Tongue (tissue), 1 donor: ENCODE measurements at regions not wholly inside any gene's neighbourhood (a gene's known extent, or its start where the extent isn't known, plus 50 kb on each side); places are given as distances from the start of the nearest gene placed in this dataset.
"Not testable (repeated sequence)": the region's sequence is repeated elsewhere in the genome, so short reads cannot be mapped to it uniquely, and the experiment has no call there.

Experiments
- DNase-seq: peaks from one replicate; pipeline ENCODE4 v3.0.0-alpha.2; 2015

DNA sequence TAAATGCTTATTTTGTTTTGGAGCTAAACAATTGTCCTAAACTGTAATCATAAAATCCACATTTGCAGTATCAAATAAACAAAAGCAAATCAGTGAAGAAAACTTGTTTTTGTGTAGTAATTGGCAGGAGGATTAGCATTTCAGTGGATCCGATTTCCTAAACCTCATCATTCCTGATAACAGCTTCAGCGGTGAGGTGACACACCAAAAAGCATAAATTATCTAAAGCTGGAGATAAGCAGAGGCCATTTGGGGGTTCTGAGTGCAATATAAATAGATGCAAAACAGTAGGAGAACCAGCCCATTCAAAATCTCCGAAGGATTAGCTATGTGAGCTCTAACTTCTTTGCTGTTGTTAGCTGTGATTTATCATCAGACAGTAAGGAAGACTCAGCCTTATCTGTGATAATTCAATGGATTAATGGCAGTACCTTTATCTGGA lies 235.8 kb downstream of the EPHA7 start:
- no peak for DNase-seq

DNA sequence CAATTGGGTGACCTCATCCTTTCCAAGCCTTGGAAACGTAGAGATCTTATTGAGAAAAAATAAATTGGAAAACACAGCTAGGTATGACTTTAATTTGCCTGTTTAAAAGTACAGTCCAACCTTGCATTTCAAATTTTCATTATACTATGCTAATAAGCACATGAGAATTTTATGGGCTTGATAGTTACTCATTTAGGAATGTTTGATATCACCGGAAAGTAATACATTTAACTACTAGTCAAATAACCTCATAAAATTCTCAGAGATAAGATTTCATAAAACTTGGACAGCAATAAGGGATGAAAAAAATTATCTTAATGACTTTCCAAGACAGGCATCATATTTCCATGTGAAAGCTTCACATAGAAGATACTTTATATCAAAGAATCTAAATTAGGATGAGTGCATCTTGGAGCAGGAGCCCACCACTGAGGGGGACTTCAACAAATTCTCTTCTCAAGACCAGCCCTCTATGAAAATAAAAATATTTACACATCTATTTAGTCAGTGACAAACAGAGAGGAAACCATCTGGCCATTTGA lies 236.3 kb downstream of the EPHA7 start:
- DNase-seq, result no peak

DNA sequence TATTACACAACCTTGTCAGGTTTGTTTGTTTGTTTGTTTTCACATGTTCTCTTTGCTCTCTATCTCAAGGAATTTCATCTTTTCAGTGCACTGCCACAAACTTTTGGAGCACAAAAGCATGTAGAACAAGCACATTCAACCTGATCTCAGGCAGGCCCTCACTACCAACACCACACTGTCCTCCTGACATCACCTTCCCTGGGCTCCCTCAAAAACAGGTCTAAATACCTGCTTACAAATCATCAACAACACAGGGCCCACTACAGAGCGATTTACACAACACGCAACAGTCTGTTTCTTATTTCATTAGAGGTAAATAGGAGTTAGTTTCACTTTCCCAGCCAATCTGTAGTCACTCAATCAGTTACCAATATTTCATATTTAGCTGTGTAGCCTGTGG lies 241.4 kb downstream of the EPHA7 start:
- no peak for DNase-seq

DNA sequence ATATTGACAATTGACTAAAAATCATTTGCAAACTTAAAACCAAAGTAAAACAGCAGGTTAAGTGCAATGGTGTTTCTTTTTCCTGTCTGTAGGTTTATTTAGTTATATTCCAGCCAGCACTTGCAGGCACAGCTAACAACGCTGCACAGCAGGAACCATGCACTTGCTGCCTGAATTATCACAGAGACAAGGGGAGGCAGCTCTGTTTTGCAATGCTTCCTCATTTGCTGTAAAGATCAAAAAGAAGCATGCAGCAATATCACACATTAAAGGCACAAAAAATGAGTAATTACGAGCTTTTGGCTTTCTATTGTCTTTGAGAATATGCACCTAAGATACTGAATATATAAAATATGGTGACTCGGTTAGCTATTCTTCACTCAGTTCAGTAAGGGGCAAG lies 241.9 kb downstream of the EPHA7 start:
- no peak for DNase-seq

DNA sequence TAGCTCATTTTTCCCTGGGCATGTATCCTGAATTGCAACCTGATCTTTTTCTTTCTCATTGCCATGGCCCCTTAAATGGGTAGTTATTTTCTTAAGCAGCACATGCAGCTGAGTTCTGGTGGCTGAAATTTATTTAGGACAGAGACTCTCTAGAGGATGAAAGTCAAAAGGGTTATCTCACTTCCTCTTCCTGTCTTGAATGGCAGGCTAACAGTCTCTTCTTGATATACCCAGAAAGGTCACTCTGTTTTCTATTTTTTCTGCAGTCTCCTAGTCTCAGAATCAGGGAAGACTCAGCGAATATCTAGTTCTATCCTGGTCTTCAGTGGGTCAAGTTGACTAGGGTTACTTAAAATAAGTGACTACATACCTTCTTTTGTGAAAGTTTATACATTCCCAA lies 243.3 kb downstream of the EPHA7 start:
- no peak for DNase-seq

DNA sequence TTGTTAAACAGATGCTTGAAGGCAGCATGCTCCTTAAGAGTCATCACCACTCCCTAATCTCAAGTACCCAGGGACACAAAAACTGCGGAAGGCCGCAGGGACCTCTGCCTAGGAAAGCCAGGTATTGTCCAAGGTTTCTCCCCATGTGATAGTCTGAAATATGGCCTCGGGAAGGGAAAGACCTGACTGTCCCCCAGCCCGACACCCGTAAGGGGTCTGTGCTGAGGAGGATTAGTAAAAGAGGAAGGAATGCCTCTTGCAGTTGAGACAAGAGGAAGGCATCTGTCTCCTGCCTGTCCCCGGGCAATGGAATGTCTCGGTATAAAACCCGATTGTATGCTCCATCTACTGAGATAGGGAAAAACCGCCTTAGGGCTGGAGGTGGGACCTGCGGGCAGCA lies 245.8 kb downstream of the EPHA7 start:
- not testable (repeated sequence) for DNase-seq

DNA sequence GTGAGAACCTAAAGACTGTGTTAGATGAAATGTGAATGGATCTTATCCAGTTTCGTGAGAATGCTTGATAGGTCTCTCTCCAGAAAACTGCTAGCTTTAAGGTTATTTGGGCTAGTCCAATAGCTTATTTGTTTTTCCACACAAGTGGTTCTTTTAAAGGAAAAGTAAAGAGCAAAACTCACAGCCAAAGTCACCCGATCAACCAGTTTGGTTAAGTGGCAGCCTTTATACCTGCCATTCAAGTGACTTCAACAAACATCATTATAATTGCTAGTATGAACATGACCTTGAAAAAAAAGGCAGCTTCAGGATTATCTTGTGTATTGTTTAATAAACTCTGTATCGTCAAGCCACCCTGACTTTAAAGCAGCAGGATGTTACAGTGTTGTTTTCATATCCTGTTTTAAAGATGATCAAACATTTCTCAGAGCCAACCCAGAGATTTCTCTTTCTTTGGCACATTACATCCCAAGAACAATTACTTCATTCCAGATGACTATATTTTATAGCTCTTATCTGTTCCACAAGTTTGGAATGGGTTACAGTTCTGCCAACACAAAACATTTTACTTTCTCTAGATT lies 253.4 kb downstream of the EPHA7 start:
- peak; percentile 68 for DNase-seq

DNA sequence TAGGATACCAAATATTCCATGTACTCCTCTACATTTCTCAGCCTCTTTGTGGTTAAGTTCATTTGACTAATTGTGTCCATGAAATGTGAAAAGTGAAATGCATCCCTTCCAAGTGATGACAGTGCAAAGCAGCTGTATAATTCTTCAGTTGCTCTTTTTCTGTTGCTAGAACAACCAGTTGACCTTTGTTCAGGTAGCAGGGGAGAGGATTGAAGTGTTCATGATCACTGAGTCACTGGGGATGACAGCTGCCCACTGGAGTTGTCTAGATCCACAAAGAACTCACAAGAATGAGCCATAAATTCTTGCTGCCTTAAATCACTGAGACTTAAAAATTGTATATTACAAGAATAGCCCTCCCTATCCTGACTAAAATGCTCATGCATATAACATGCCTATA lies 254.6 kb downstream of the EPHA7 start:
- DNase-seq, result no peak

DNA sequence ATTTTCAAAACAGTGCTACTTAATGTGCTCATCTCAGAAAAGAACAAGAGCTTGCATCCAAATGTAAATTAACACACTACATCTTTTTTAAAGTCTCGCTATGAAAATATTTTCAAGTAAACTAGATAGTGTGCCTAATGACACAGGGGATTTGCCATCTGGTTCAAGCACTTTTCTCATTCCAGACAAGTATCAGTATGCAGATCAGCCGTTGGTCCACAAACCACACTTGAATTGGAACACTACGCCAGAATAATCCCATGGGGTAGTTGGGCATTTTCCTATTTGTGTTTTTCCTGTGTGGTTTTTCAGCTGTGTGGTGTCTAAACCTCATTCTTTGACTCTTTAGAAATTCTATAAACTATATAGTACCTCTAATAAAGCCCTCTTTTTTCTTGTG lies 256.2 kb downstream of the EPHA7 start:
- no peak for DNase-seq

DNA sequence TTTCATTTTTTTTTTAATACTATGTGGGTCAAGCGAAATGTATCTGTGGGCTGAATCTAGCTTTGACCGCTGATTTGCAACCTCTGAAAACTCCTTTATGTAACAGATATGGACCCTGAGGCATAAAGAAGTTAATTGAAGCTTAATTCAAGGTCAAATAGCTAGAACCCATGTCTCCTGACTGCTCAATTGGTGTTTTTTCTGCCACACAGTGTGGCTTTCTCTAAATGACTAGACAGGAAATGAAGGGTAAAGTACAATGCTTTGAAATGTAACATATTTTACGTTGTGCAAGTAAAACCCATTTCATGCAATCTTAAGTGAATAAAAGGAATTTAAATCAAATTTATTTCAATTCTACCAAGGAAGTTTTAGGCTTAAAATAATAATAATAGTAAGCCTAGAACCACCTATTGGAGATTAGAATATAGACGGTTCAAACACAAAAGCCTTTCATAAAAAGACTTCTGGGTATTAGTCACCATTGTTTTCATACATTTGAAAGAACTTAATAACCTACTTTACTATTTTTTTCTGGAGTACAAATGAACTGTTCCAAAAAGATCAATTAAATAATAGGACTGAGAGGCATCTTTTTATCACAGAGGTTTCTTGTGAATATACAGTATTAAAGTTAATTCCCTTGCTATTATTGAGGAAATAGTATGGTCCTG lies 279.8 kb downstream of the EPHA7 start:
- no peak for DNase-seq

DNA sequence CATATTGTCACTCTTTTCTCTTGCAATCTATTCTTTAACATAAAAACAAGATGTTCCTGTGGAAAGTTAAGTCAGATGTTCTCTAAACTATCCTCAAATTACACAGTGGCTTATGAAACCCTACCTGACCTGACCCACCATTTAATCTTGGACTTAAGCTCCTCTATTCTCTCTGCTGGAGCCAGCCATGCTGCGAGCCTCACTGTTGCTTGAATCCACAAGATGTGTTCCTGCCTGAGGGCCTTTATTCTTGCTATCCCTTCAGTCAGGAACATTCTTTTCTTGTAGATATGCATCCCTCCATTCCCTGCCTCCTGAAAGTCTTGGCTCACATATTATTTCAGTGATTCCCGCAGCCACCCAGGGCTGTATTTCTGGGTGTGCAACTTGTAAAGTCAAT lies 283.2 kb downstream of the EPHA7 start:
- DNase-seq, result no peak

DNA sequence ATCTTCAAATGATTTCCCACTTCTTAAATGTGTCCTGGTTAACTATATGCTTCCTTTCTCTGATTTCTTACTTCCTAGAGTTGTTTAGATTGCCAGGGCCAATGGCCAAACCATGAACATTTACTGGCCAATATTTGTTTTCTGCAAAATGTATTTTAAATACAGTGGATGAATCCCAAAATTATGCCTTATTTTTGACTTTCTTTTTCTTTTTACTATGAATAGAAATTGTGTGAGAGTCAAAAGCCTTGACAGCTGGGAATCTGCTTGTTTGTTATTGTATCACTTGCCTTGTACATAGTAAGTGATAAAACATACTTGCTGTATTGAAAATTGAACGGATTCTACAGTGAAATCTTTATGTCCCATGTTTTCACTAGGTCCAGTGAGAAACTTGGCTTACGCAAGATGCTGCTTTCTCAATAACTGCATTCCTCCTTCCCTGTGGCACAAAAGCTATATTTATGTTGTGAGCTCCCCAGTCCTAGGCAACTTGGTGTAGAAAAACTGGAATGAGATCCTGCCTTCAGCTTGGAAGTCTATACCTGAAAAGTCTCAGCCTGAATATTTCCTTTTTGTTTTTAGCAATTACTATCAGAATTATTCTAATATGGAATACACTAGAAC lies 295.2 kb downstream of the EPHA7 start:
- DNase-seq, result no peak

DNA sequence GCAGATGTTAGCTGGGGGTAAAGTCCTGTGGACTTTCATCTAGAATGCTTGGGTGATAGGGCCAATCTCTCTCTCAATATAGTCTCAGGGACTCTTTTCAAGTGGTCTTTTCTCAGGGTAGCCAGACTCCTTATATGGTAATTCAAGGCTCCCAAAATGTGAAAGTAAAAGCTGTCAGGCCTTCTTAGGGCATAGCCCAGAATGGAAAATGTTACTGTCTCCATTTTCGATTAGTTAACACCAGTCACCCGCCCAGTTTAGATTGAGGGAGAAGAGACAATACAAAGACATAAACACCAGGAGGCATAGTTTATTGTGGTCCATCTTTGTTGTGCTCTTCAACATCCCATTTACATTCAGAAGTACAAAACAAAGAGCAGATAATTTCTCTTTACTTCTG lies 295.8 kb downstream of the EPHA7 start:
- DNase-seq, result no peak

DNA sequence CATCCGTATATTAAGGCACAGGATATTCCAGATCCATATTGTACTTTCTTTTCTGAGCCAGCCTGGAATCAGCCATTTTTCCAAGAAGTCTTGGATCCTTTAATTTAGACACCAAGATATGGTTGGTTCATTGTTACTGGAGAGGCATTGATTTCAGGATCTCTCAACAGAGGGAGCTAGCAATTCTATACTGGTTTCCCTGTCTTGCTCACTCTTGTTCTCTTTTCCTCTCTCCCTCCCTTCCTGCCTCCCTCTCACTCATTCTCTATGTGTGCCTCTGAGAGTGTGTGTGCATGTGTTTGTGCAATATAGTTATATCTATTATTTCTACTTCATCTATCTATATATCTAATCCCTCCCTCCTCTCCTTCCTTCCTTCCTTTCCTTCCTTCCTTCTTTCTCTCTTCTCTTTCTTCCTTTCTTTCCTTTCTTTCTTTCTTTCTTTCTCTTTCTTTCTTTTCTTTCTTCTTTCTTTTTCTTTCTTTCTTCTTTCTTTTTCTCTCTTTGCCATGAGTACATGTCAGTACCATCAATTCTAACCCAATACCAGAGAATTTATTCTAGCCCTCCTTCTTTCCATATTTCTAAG lies 299.1 kb downstream of the EPHA7 start:
- no peak for DNase-seq

DNA sequence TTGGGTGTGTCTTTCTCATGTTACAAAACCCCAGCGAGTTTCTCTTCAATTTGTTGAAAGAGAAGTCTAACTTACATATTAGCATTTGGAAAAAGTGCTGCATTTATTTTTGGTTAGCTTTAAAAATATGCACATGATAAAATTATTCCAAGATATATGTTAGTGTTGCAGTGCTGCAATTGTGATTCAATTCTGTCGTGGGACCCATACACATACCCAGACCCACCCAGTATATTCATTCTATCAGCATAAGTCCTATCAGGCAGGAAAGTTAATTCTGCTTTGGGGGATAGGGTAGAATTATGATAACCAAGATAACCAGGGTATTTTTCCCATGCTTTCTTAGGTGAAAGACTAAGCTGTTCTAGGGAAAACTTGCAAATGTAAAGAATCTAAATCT lies 313.5 kb downstream of the EPHA7 start:
- no peak for DNase-seq

DNA sequence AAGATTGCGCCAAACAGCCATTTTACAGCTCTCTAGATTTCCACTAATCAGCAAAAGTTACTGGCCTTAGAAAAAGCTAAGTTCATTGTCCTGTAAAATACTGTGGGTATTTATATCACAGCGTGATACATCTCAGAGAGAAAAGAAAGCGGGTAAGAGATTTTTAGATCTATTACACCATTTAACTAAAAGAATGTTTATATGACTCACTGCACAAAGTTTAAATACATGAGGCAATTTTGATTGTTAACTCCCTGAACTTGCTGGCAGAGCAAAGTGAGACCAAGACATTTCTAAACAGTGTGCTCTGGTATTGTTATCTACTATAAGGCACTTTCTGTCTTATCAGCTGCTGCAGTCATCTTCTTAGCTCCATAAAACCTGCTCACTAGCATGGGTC lies 314.3 kb downstream of the EPHA7 start:
- no peak for DNase-seq

DNA sequence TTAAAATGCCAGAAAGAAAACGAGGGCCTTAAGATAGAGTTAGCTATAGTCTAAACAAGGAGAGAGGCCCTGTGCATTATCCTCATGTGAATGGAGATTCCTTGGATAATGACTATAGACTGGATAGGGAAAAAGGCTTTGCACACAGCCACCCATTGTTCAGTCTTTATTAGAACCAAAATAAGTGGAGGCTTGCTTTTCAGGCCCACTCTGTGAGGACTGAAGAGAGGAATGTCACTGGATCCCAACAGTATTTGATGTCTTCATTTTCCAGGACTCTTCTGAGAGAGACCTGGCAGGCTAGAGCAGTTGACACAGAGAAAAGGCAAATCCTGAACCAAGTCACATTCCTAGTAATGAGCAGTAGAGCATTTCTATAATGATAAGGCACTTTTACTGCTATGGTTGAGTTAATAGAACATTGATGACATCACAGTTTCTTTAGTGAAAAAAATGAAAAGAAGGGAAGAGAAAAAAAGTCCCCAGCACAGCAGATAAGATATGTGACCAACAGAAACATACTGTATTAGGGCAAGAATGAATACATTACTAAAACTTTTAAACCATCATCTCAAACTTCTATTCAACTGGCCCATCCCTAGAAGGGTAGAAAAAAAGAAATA lies 315.1 kb downstream of the EPHA7 start:
- DNase-seq, result no peak

DNA sequence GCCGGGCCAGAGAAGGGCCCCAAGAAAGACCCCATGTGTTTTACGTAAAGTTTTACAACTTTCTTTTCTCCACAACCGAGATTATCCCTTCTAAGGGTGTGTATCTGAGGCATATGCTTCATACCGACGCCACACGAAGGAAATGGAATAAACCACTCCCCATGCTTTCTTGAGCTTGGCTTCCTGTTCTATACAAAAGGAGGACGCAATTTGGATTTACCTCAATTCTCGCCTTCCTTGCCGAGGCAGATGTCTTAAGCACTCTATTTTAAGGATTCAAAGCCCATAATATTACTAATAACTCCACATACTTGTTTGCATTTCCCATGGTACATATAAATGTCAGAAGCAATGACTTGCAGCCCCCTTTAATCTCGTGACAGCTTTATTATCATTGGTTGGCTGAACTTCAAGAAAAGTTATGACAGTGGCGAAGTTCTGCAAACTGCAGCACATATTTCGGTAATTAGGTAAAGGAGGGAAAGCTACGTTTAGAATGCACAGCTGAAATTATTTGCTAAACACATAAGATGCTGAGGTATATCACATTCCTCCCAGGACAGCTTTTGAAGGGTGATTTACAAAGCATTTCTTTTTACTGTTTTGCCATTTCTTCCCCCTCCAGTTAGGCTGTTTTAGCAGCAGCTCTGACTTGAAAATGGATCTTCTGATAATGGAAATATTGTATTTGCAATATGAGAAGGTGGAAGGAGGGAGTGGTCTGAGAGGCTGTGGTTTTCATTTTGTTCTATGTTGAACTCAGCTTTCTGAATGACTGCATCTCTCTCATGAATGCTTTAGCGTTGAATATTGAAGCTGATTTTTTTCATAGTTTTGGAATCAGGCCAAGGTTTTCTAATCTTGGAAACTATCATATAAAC lies 330.5 kb downstream of the EPHA7 start:
- peak; percentile 36 for DNase-seq

DNA sequence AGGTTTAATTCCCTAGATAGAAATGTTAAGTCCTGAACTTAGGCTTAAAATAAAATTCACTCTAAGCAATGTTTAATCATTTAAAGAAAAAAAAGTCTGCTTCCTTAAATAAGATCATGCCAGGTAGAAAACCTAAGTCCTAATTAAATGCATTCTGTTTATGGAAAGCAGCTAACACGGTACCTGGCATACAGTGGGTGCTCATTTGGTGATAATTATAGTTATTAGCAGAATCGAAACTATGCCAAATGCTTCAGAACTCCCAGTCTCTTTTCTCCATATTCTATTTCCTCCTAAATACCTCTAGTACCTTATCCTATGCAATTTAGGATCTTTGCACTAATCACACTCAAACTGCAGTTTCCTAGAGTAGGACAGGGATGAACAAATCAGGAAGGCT lies 331.8 kb downstream of the EPHA7 start:
- no peak for DNase-seq

DNA sequence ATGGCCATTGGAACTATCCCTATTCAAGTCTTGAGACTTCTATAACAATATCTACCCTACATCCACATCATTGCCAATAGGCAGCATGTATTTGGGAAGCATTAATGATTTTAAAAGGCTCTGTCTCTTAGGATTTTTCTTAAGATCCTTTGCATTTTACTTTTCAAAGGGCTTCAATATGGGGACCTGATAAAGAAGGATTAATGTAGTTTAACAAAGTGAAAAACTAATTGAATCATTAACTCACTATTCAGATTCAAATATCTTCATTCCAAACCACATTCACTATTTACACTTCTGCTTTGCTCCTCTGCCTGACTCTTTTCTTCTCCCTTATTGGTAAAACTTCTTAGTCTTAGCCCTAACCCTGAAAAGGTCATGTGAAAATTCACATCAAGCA lies 333.0 kb downstream of the EPHA7 start:
- no peak for DNase-seq

DNA sequence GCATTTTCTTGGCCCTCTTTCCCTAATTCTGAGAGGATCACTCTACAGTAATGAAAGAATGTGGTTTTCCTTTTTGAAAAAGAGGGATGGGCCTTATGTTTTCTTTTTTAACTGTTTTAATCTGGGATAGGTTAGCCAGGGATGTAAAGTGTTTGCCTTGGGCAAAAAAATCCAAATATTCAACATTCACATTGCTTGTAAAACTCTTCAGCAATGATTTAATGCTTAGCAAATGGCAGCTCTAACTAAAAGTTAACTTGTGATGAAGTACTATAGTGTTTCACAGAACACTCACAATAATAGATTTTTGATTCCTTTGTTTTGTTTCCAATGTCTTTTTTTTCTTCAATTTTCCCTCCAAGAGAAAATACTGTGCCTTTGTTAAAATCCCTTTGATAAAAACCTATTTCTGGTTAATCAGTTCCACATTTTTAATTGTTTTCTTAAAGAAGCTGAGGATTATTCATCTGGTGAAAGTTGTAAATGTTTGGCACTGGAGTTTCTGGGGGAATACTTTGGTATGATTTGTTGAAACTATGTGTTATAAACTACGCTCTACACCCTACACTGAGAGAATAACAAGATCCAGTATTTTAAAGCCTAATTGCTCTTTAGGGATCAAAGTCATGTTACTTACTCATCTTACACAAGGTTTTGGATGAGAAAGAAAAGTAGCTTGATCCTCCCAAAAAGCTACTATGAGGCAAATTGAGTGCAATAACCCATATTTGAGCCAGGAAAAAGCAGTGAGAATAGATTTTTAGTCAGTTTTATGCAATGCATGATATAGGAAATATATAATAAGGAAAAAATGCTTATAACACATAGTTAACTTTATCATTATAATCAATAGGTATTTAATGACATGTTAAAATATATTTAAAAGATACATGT lies 335.8 kb downstream of the EPHA7 start:
- peak; percentile 38 for DNase-seq
